Transverse colon (tissue), 4 donors: ENCODE measurements at regions not wholly inside any gene's neighbourhood (a gene's known extent, or its start where the extent isn't known, plus 50 kb on each side); places are given as distances from the start of the nearest gene placed in this dataset.

Source experiments
- DNase-seq: peaks from one replicate; pipeline ENCODE4 v3.0.0-alpha.2; 2019
- H3K27ac ChIP-seq, 4 donors: fragments of 200-600 bp; sonication (generic); 2 replicates each; pipeline ENCODE4 v1.5.1; 2016 to 2018; ENCODE audit warnings: inconsistent platforms in 4 of 4
- H3K27me3 ChIP-seq: fragments of 200-600 bp; sonication (generic); 2 replicates; pipeline ENCODE4 v1.5.1; 2017; ENCODE audit warnings: inconsistent platforms
- H3K36me3 ChIP-seq, 4 donors: fragments of 200-600 bp; sonication (generic); 2 replicates each; pipeline ENCODE4 v1.5.1; 2017 to 2019; ENCODE audit warnings: inconsistent platforms in 4 of 4
- H3K4me1 ChIP-seq, 4 donors: fragments of 200-600 bp; sonication (generic); 2 replicates each; pipeline ENCODE4 v1.5.1; 2017 to 2020; ENCODE audit warnings: inconsistent platforms in 4 of 4
- H3K4me3 ChIP-seq, 4 donors: fragments of 200-600 bp; sonication (generic); 1 replicate in 1 of 4; 2 replicates in 3 of 4; pipeline versions ENCODE4 v1.5.1 to v1.6.1; 2017 to 2019; ENCODE audit warnings: inconsistent platforms in 4 of 4
- H3K9me3 ChIP-seq, 2 donors: fragments of 200-600 bp; sonication (generic); 2 replicates each; pipeline ENCODE4 v1.5.1; 2017 to 2019; ENCODE audit warnings: inconsistent platforms in 2 of 2
- CTCF ChIP-seq, 5 experiments: fragments of 200-600 bp in 3 of 5; fragments of 450-650 bp in 2 of 5; sonication (generic) in 3 of 5; IDR thresholded peaks; 1 replicate in 2 of 5; 2 replicates in 3 of 5; pipeline ENCODE4 v1.5.1; 2016 to 2017; ENCODE audit warnings: antibody characterized with exemption in 5 of 5, inconsistent platforms in 3 of 5, mild to moderate bottlenecking in 2 of 5, moderate library complexity in 1 of 5
- EP300 ChIP-seq: sonication (generic); formaldehyde crosslinking; IDR thresholded peaks from one replicate; pipeline ENCODE4 v1.6.1; 2017; ENCODE audit warnings: antibody characterized with exemption, low read depth
- POLR2A ChIP-seq: fragments of 450-650 bp; IDR thresholded peaks from one replicate; pipeline ENCODE4 v1.6.1; 2016; ENCODE audit warnings: antibody characterized with exemption, mild to moderate bottlenecking, moderate library complexity
- POLR2AphosphoS5 ChIP-seq, 3 donors: sonication (generic); formaldehyde crosslinking; IDR thresholded peaks; one replicate each; pipeline ENCODE4 v1.6.1; 2016; ENCODE audit warnings: antibody characterized with exemption in 3 of 3
- WGBS, 2 donors: methylation state at CpG; one replicate each; pipeline ENCODE4 v1.1.5; 2018; ENCODE audit warnings: low coverage in 1 of 2; 5-methylcytosine and 5-hydroxymethylcytosine counted together
- in situ Hi-C, 4 donors: fragments of 200-750 bp; cut with MboI; loops; one replicate each; pipeline versions ENCODE4 v1.15.0 to v1.15.1; 2017; ENCODE audit warnings: low sequenced_read_pairs in 3 of 4, low pct_ligation_motif_present in 1 of 4, low pct_unique_long_range_greater_than_20kb in 1 of 4
- intact Hi-C: fragments of 100-400 bp; cut with DNase I; formaldehyde crosslinking; loops from one replicate; pipeline ENCODE4 v1.15.1; 2023; ENCODE audit warnings: low total_unique reads

GRCh38 chr10:123424537-123424936, 241.6 kb upstream of the GPR26 start:
- TF ChIP-seq POLR2A (no peak), EP300 (no peak), POLR2AphosphoS5 (IDR thresholded peaks at IDR 0.05) (no peak), CTCF (IDR thresholded peaks at IDR 0.05) (no peak)
- Histone ChIP-seq H3K36me3 (no peaks in the 10 kb centered on the region), H3K4me3 (no peak overlapping the region), H3K27ac (no peak overlapping the region), H3K4me1 (no peaks in the 10 kb centered on the region), H3K27me3 (peaks cover 16% of the 10 kb centered on the region), H3K9me3 (no peaks in the 10 kb centered on the region)
- WGBS, 2 donors, result 90 to 91% methylated on average over 6 of the region's 6 CpGs
- no peak for DNase-seq
- intact Hi-C loops (no loop called here), in situ Hi-C loops (no loop called here)

GRCh38 chr10:123425680-123426079, 240.5 kb upstream of the GPR26 start:
- Histone ChIP-seq H3K27ac (no peak overlapping the region), H3K9me3 (no peaks in the 10 kb centered on the region), H3K27me3 (peaks cover 24% of the 10 kb centered on the region), H3K4me3 (no peak overlapping the region), H3K4me1 (no peaks in the 10 kb centered on the region), H3K36me3 (no peaks in the 10 kb centered on the region)
- in situ Hi-C loops, result no loop called here
- 29 to 74% methylated on average over 2 to 6 of the region's 6 CpGs for WGBS, 2 donors
- intact Hi-C loops, result no loop called here
- TF ChIP-seq POLR2AphosphoS5 (IDR thresholded peaks at IDR 0.05) (no peak), EP300 (no peak), POLR2A (no peak), CTCF (IDR thresholded peaks at IDR 0.05) (no peak)
- DNase-seq, result no peak

GRCh38 chr10:123427165-123427786, 238.9 kb upstream of the GPR26 start:
- 72% methylated on average over 10 to 14 of the region's 14 CpGs for WGBS, 2 donors
- Histone ChIP-seq H3K4me1 (no peaks in the 10 kb centered on the region), H3K27ac (no peak overlapping the region), H3K36me3 (no peaks in the 10 kb centered on the region), H3K27me3 (peaks cover 27% of the 10 kb centered on the region), H3K4me3 (no peak overlapping the region), H3K9me3 (no peaks in the 10 kb centered on the region)
- in situ Hi-C loops (no loop called here), intact Hi-C loops (no loop called here)
- TF ChIP-seq POLR2AphosphoS5 (IDR thresholded peaks at IDR 0.05), result no peak
- TF ChIP-seq EP300, result no peak
- no peak for TF ChIP-seq POLR2A
- no peak for TF ChIP-seq CTCF (IDR thresholded peaks at IDR 0.05)
- no peak for DNase-seq

GRCh38 chr10:123428391-123428790, 237.8 kb upstream of the GPR26 start:
- in situ Hi-C loops, result no loop called here
- Histone ChIP-seq H3K4me3 (no peak overlapping the region), H3K4me1 (no peaks in the 10 kb centered on the region), H3K27me3 (peaks cover 27% of the 10 kb centered on the region), H3K36me3 (no peaks in the 10 kb centered on the region), H3K9me3 (no peaks in the 10 kb centered on the region), H3K27ac (no peak overlapping the region)
- intact Hi-C loops, result no loop called here
- TF ChIP-seq POLR2AphosphoS5 (IDR thresholded peaks at IDR 0.05) (no peak), EP300 (no peak), POLR2A (no peak), CTCF (IDR thresholded peaks at IDR 0.05) (no peak)
- 41 to 58% methylated on average over 7 to 11 of the region's 11 CpGs for WGBS, 2 donors
- DNase-seq, result no peak
